Astrocyte of the cerebellum (primary cell): ENCODE measurements at regions not wholly inside any gene's neighbourhood (a gene's known extent, or its start where the extent isn't known, plus 50 kb on each side); places are given as distances from the start of the nearest gene placed in this dataset.

Experiments used
- DNase-seq: peaks from one replicate; pipeline ENCODE4 v3.0.0-alpha.2; 2011; ENCODE audit warnings: low read depth
- H3K4me3 ChIP-seq: 2 replicates; pipeline ENCODE4 v1.5.1; 2011; ENCODE audit warnings: mild to moderate bottlenecking, low read depth, low read length, moderate library complexity
- CTCF ChIP-seq: IDR thresholded peaks from 2 replicates; pipeline ENCODE4 v1.5.1; 2012; ENCODE audit warnings: low read length, low read depth, moderate library complexity, mild to moderate bottlenecking; ENCODE audit errors: missing control alignments
- in situ Hi-C: cut with HindIII; loops from 2 replicates; pipeline ENCODE4 v1.10.0; 2017; ENCODE audit warnings: low sequenced_read_pairs

GRCh38 chr11:96622026-96622634, 232.3 kb downstream of the JRKL start:
- DNase-seq = no peak
- in situ Hi-C loops = no loop called here
- H3K4me3 ChIP-seq = no peak overlapping the region
- TF ChIP-seq CTCF = no peak

- in situ Hi-C loops = no loop called here
- TF ChIP-seq CTCF = no peak
- H3K4me3 ChIP-seq = no peak overlapping the region
- no peak for DNase-seq
Observed at GRCh38 chr11:96624126-96624525, 234.3 kb downstream of the JRKL start.

GRCh38 chr11:96627376-96627775, 237.6 kb downstream of the JRKL start:
- in situ Hi-C loops = no loop called here

GRCh38 chr11:96635655-96636054, 245.8 kb downstream of the JRKL start:
- no peak for TF ChIP-seq CTCF
- DNase-seq = no peak
- in situ Hi-C loops = no loop called here
- no peak overlapping the region for H3K4me3 ChIP-seq

More at GRCh38 chr11:96627376-96627775, 237.6 kb downstream of the JRKL start:
- no peak for DNase-seq
- H3K4me3 ChIP-seq = no peak overlapping the region
- TF ChIP-seq CTCF = no peak

- in situ Hi-C loops = no loop called here
- no peak overlapping the region for H3K4me3 ChIP-seq
- no peak for DNase-seq
- TF ChIP-seq CTCF = no peak
Observed at GRCh38 chr11:96641261-96641660, 251.4 kb downstream of the JRKL start.

GRCh38 chr11:96642583-96642982, 252.8 kb downstream of the JRKL start:
- no peak for DNase-seq
- no peak for TF ChIP-seq CTCF
- in situ Hi-C loops = no loop called here
- no peak overlapping the region for H3K4me3 ChIP-seq
